ENCODE measurements at regions not wholly inside any gene's neighbourhood (a gene's known extent, or its start where the extent isn't known, plus 50 kb on each side); places are given as distances from the start of the nearest gene placed in this dataset.
"Not testable (repeated sequence)": the region's sequence is repeated elsewhere in the genome, so short reads cannot be mapped to it uniquely, and the experiment has no call there.

GRCh38 chr3:159751146-159751545 lies 237.5 kb upstream of the IL12A start:
- no TSS peak for BruUV-seq (replicated peaks)
- intact Hi-C loops (cut with micrococcal nuclease; ENCODE audit: unreplicated experiment): no loop called here
- Histone ChIP-seq H3K4me3 (ENCODE audit: low read depth, low read length, poor library complexity, severe bottlenecking) (no peak overlapping the region), H4K20me1 (ENCODE audit: insufficient read depth, low read length) (no peaks in the 10 kb centered on the region), H2AFZ (ENCODE audit: low read length) (no peak overlapping the region), H3K9me3 (ENCODE audit: low read length) (no peaks in the 10 kb centered on the region), H3K79me2 (ENCODE audit: insufficient read depth, low read depth, low read length) (no peaks in the 10 kb centered on the region), H3K36me3 (ENCODE audit: insufficient read depth, low read length) (no peaks in the 10 kb centered on the region), H3K4me1 (ENCODE audit: insufficient read depth, low read length, poor library complexity, severe bottlenecking) (no peaks in the 10 kb centered on the region), H3K4me2 (ENCODE audit: low read length) (no peak overlapping the region), H3K9me2 (ENCODE audit: insufficient read depth, low read length) (no peaks in the 10 kb centered on the region), H3K27ac (ENCODE audit: low read depth, low read length, poor library complexity, severe bottlenecking) (no peak overlapping the region)
- no peak for DNase-seq (ENCODE audit: low spot score)
- no peak for TF ChIP-seq EZH2phosphoT487 (IDR thresholded peaks at IDR 0.05; ENCODE audit: borderline replicate concordance, low read depth, low read length)
- no peak for TF ChIP-seq CTCF (conservative IDR thresholded peaks at IDR 0.05; ENCODE audit: low read length)
- ChIA-PET CTCF (ENCODE audit: unreplicated experiment) (no interaction called here), POLR2A (no interaction called here)

- H3K4me2 ChIP-seq (ENCODE audit: low read length): no peak overlapping the region
- CTCF ChIA-PET (ENCODE audit: unreplicated experiment): no interaction called here
- no peaks in the 10 kb centered on the region for H3K79me2 ChIP-seq (ENCODE audit: insufficient read depth, low read depth, low read length)
- no peaks in the 10 kb centered on the region for H3K9me3 ChIP-seq (ENCODE audit: low read length)
- no peaks in the 10 kb centered on the region for H4K20me1 ChIP-seq (ENCODE audit: insufficient read depth, low read length)
- no peaks in the 10 kb centered on the region for H3K4me1 ChIP-seq (ENCODE audit: insufficient read depth, low read length, poor library complexity, severe bottlenecking)
- no peak for DNase-seq (ENCODE audit: low spot score)
- no peak overlapping the region for H3K27ac ChIP-seq (ENCODE audit: low read depth, low read length, poor library complexity, severe bottlenecking)
- no TSS peak for BruUV-seq (replicated peaks)
- no peaks in the 10 kb centered on the region for H3K9me2 ChIP-seq (ENCODE audit: insufficient read depth, low read length)
- no peak overlapping the region for H2AFZ ChIP-seq (ENCODE audit: low read length)
- intact Hi-C loops (cut with micrococcal nuclease; ENCODE audit: unreplicated experiment): no loop called here
- POLR2A ChIA-PET: no interaction called here
- H3K36me3 ChIP-seq (ENCODE audit: insufficient read depth, low read length): no peaks in the 10 kb centered on the region
- TF ChIP-seq CTCF (conservative IDR thresholded peaks at IDR 0.05; ENCODE audit: low read length) (no peak), EZH2phosphoT487 (IDR thresholded peaks at IDR 0.05; ENCODE audit: borderline replicate concordance, low read depth, low read length) (no peak)
- no peak overlapping the region for H3K4me3 ChIP-seq (ENCODE audit: low read depth, low read length, poor library complexity, severe bottlenecking)
Measured at GRCh38 chr3:159751752-159752151, 236.9 kb upstream of the IL12A start.

- H3K4me2 ChIP-seq (ENCODE audit: low read length); CTCF ChIA-PET (ENCODE audit: unreplicated experiment); intact Hi-C loops (cut with micrococcal nuclease; ENCODE audit: unreplicated experiment); DNase-seq (ENCODE audit: low spot score); BruUV-seq (replicated peaks); H3K4me1 ChIP-seq (ENCODE audit: insufficient read depth, low read length, poor library complexity, severe bottlenecking); H3K9me3 ChIP-seq (ENCODE audit: low read length); H2AFZ ChIP-seq (ENCODE audit: low read length); H3K9me2 ChIP-seq (ENCODE audit: insufficient read depth, low read length); H3K36me3 ChIP-seq (ENCODE audit: insufficient read depth, low read length); H4K20me1 ChIP-seq (ENCODE audit: insufficient read depth, low read length); H3K27ac ChIP-seq (ENCODE audit: low read depth, low read length, poor library complexity, severe bottlenecking); H3K4me3 ChIP-seq (ENCODE audit: low read depth, low read length, poor library complexity, severe bottlenecking); H3K79me2 ChIP-seq (ENCODE audit: insufficient read depth, low read depth, low read length): not testable (repeated sequence)
- POLR2A ChIA-PET: interaction anchor here (0.6 kb wide), 1 partner anchor 122 kb away, joined by 3 read pairs; no protein-coding TSS in a partner anchor
Measured at GRCh38 chr3:159756279-159757207, 232.1 kb upstream of the IL12A start.

Measured in OCI-LY7 (cell line).